HG02884 (cell line): ENCODE measurements at regions not wholly inside any gene's neighbourhood (a gene's known extent, or its start where the extent isn't known, plus 50 kb on each side); places are given as distances from the start of the nearest gene placed in this dataset.

Experiments used
- ATAC-seq: cut with Tn5 transposase; IDR thresholded peaks from one replicate; pipeline ENCODE4 v1.9.1; 2021; ENCODE audit warnings: mild to moderate bottlenecking, moderate library complexity; ENCODE audit not compliant: unreplicated experiment

GRCh38 chr13:58869566-58869965 is 1238.0 kb downstream of the PCDH17 start:
- ATAC-seq, result no peak

- no peak for ATAC-seq
These were observed 1244.9 kb downstream of the PCDH17 start for GRCh38 chr13:58876473-58876872.

- no peak for ATAC-seq
These were observed 1247.6 kb downstream of the PCDH17 start for GRCh38 chr13:58879114-58879513.

- ATAC-seq, result no peak
These were observed 1251.0 kb downstream of the PCDH17 start for GRCh38 chr13:58882516-58882915.

- no peak for ATAC-seq
These were observed 1251.9 kb downstream of the PCDH17 start for GRCh38 chr13:58883405-58883804.

GRCh38 chr13:58884353-58885209 is 1253.0 kb downstream of the PCDH17 start:
- ATAC-seq, result no peak

- no peak for ATAC-seq
These were observed 1257.9 kb downstream of the PCDH17 start for GRCh38 chr13:58889474-58889873.

GRCh38 chr13:58893396-58893795 is 1261.9 kb downstream of the PCDH17 start:
- ATAC-seq, result no peak

GRCh38 chr13:58906329-58907007 is 1257.3 kb downstream of the DIAPH3 start:
- ATAC-seq, result no peak

GRCh38 chr13:58907347-58907746 is 1256.4 kb downstream of the DIAPH3 start:
- no peak for ATAC-seq

- no peak for ATAC-seq
These were observed 1255.6 kb downstream of the DIAPH3 start for GRCh38 chr13:58908019-58908679.

GRCh38 chr13:58919551-58919950 is 1244.2 kb downstream of the DIAPH3 start:
- no peak for ATAC-seq

- ATAC-seq, result no peak
These were observed 1242.6 kb downstream of the DIAPH3 start for GRCh38 chr13:58921129-58921528.

GRCh38 chr13:58926858-58927257 is 1236.9 kb downstream of the DIAPH3 start:
- no peak for ATAC-seq

GRCh38 chr13:58933475-58933874 is 1230.3 kb downstream of the DIAPH3 start:
- no peak for ATAC-seq

GRCh38 chr13:58935689-58936088 is 1228.0 kb downstream of the DIAPH3 start:
- ATAC-seq, result no peak

- ATAC-seq, result no peak
These were observed 1217.5 kb downstream of the DIAPH3 start for GRCh38 chr13:58946274-58946673.

- no peak for ATAC-seq
These were observed 1214.1 kb downstream of the DIAPH3 start for GRCh38 chr13:58949646-58950045.

- ATAC-seq, result no peak
These were observed 1212.8 kb downstream of the DIAPH3 start for GRCh38 chr13:58950911-58951310.

GRCh38 chr13:58953638-58954037 is 1210.1 kb downstream of the DIAPH3 start:
- ATAC-seq, result peak; percentile 76

- ATAC-seq, result no peak
These were observed 1208.0 kb downstream of the DIAPH3 start for GRCh38 chr13:58955546-58956385.
